ENCODE measurements at regions not wholly inside any gene's neighbourhood (a gene's known extent, or its start where the extent isn't known, plus 50 kb on each side); places are given as distances from the start of the nearest gene placed in this dataset.

- H3K79me2 ChIP-seq (ENCODE audit: control insufficient read depth, insufficient read depth, low read length), result no peaks in the 10 kb centered on the region
- no peak overlapping the region for H2BK5ac ChIP-seq (ENCODE audit: low read length)
- H2BK120ac ChIP-seq (ENCODE audit: low read depth, low read length), result no peak overlapping the region
- no peak overlapping the region for H4K5ac ChIP-seq (ENCODE audit: low read length)
- H3K4me2 ChIP-seq (ENCODE audit: low read length), result no peak overlapping the region
- no peak overlapping the region for H3K4me3 ChIP-seq (ENCODE audit: low read length)
- no peak overlapping the region for H3K4ac ChIP-seq (ENCODE audit: low read depth, low read length)
- no peak overlapping the region for H3K27ac ChIP-seq (ENCODE audit: low read depth, low read length)
- H3K56ac ChIP-seq (ENCODE audit: low read length), result no peak overlapping the region
- H3K4me1 ChIP-seq (ENCODE audit: control insufficient read depth, low read depth, low read length), result no peaks in the 10 kb centered on the region
- DNase-seq, result no peak
- H3K79me1 ChIP-seq (ENCODE audit: low read length), result no peaks in the 10 kb centered on the region
- no peaks in the 10 kb centered on the region for H3K27me3 ChIP-seq (ENCODE audit: insufficient read depth, low read length, poor library complexity)
- no peak overlapping the region for H2AK5ac ChIP-seq (ENCODE audit: low read length)
- no peak overlapping the region for H2BK15ac ChIP-seq (replicated peaks; ENCODE audit: low read depth)
- H3K36me3 ChIP-seq (ENCODE audit: control insufficient read depth, insufficient read depth, low read length), result no peaks in the 10 kb centered on the region
- WGBS (ENCODE audit: extremely low coverage, insufficient coverage, low lambda C conversion rate), result 80% methylated on average over 1 of the region's 3 CpGs
- no peak overlapping the region for H3K23ac ChIP-seq (ENCODE audit: low read length)
- H4K8ac ChIP-seq (ENCODE audit: low read depth, low read length), result no peak overlapping the region
- H3K9ac ChIP-seq (ENCODE audit: low read length), result no peak overlapping the region
- no peak overlapping the region for H3K18ac ChIP-seq (ENCODE audit: low read length)
These were observed 377.8 kb upstream of the FSIP2 start for GRCh38 chr2:185360776-185361175.

GRCh38 chr2:185372188-185372587 lies 366.4 kb upstream of the FSIP2 start:
- H3K23ac ChIP-seq (ENCODE audit: low read length), result no peak overlapping the region
- H4K5ac ChIP-seq (ENCODE audit: low read length), result no peak overlapping the region
- H3K9ac ChIP-seq (ENCODE audit: low read length), result no peak overlapping the region
- H2BK120ac ChIP-seq (ENCODE audit: low read depth, low read length), result no peak overlapping the region
- H3K4me2 ChIP-seq (ENCODE audit: low read length), result no peak overlapping the region
- no peak overlapping the region for H3K18ac ChIP-seq (ENCODE audit: low read length)
- H2AK5ac ChIP-seq (ENCODE audit: low read length), result no peak overlapping the region
- H3K4ac ChIP-seq (ENCODE audit: low read depth, low read length), result no peak overlapping the region
- no CpG with 5 or more reads among the region's 3 CpGs for WGBS (ENCODE audit: extremely low coverage, insufficient coverage, low lambda C conversion rate)
- no peak overlapping the region for H3K56ac ChIP-seq (ENCODE audit: low read length)
- H3K27ac ChIP-seq (ENCODE audit: low read depth, low read length), result no peak overlapping the region
- H3K36me3 ChIP-seq (ENCODE audit: control insufficient read depth, insufficient read depth, low read length), result no peaks in the 10 kb centered on the region
- no peak for DNase-seq
- no peaks in the 10 kb centered on the region for H3K4me1 ChIP-seq (ENCODE audit: control insufficient read depth, low read depth, low read length)
- H3K79me1 ChIP-seq (ENCODE audit: low read length), result no peaks in the 10 kb centered on the region
- H3K27me3 ChIP-seq (ENCODE audit: insufficient read depth, low read length, poor library complexity), result no peaks in the 10 kb centered on the region
- no peak overlapping the region for H2BK15ac ChIP-seq (replicated peaks; ENCODE audit: low read depth)
- H3K4me3 ChIP-seq (ENCODE audit: low read length), result no peak overlapping the region
- H3K79me2 ChIP-seq (ENCODE audit: control insufficient read depth, insufficient read depth, low read length), result no peaks in the 10 kb centered on the region
- H2BK5ac ChIP-seq (ENCODE audit: low read length), result no peak overlapping the region
- H4K8ac ChIP-seq (ENCODE audit: low read depth, low read length), result no peak overlapping the region

- Histone ChIP-seq H3K18ac (ENCODE audit: low read length) (no peak overlapping the region), H3K4ac (ENCODE audit: low read depth, low read length) (no peak overlapping the region)
- no CpG with 5 or more reads among the region's 2 CpGs for WGBS (ENCODE audit: extremely low coverage, insufficient coverage, low lambda C conversion rate)
These were observed 365.4 kb upstream of the FSIP2 start for GRCh38 chr2:185373229-185373628.

GRCh38 chr2:185374878-185375277 lies 363.7 kb upstream of the FSIP2 start:
- H3K4me2 ChIP-seq (ENCODE audit: low read length), result no peak overlapping the region
- H3K23ac ChIP-seq (ENCODE audit: low read length), result no peak overlapping the region
- H3K79me1 ChIP-seq (ENCODE audit: low read length), result no peaks in the 10 kb centered on the region
- WGBS (ENCODE audit: extremely low coverage, insufficient coverage, low lambda C conversion rate), result no CpG with 5 or more reads among the region's 2 CpGs
- H3K36me3 ChIP-seq (ENCODE audit: control insufficient read depth, insufficient read depth, low read length), result no peaks in the 10 kb centered on the region
- H4K5ac ChIP-seq (ENCODE audit: low read length), result no peak overlapping the region
- H3K56ac ChIP-seq (ENCODE audit: low read length), result no peak overlapping the region
- H2BK120ac ChIP-seq (ENCODE audit: low read depth, low read length), result no peak overlapping the region
- H3K27ac ChIP-seq (ENCODE audit: low read depth, low read length), result no peak overlapping the region
- no peak overlapping the region for H2BK15ac ChIP-seq (replicated peaks; ENCODE audit: low read depth)
- H3K4ac ChIP-seq (ENCODE audit: low read depth, low read length), result no peak overlapping the region
- no peak overlapping the region for H3K9ac ChIP-seq (ENCODE audit: low read length)
- H3K18ac ChIP-seq (ENCODE audit: low read length), result no peak overlapping the region
- H2BK5ac ChIP-seq (ENCODE audit: low read length), result no peak overlapping the region
- DNase-seq, result no peak
- no peak overlapping the region for H4K8ac ChIP-seq (ENCODE audit: low read depth, low read length)
- no peak overlapping the region for H2AK5ac ChIP-seq (ENCODE audit: low read length)
- H3K27me3 ChIP-seq (ENCODE audit: insufficient read depth, low read length, poor library complexity), result no peaks in the 10 kb centered on the region
- no peaks in the 10 kb centered on the region for H3K4me1 ChIP-seq (ENCODE audit: control insufficient read depth, low read depth, low read length)
- H3K4me3 ChIP-seq (ENCODE audit: low read length), result no peak overlapping the region
- no peaks in the 10 kb centered on the region for H3K79me2 ChIP-seq (ENCODE audit: control insufficient read depth, insufficient read depth, low read length)

More at GRCh38 chr2:185373229-185373628, 365.4 kb upstream of the FSIP2 start:
- H3K79me2 ChIP-seq (ENCODE audit: control insufficient read depth, insufficient read depth, low read length), result no peaks in the 10 kb centered on the region
- no peaks in the 10 kb centered on the region for H3K4me1 ChIP-seq (ENCODE audit: control insufficient read depth, low read depth, low read length)
- H3K23ac ChIP-seq (ENCODE audit: low read length), result no peak overlapping the region
- H3K9ac ChIP-seq (ENCODE audit: low read length), result no peak overlapping the region
- no peak overlapping the region for H2BK120ac ChIP-seq (ENCODE audit: low read depth, low read length)
- no peak overlapping the region for H2BK5ac ChIP-seq (ENCODE audit: low read length)
- no peak overlapping the region for H4K8ac ChIP-seq (ENCODE audit: low read depth, low read length)
- DNase-seq, result no peak
- no peaks in the 10 kb centered on the region for H3K36me3 ChIP-seq (ENCODE audit: control insufficient read depth, insufficient read depth, low read length)
- no peak overlapping the region for H3K4me3 ChIP-seq (ENCODE audit: low read length)
- H3K56ac ChIP-seq (ENCODE audit: low read length), result no peak overlapping the region
- H4K5ac ChIP-seq (ENCODE audit: low read length), result no peak overlapping the region
- no peak overlapping the region for H2BK15ac ChIP-seq (replicated peaks; ENCODE audit: low read depth)
- H2AK5ac ChIP-seq (ENCODE audit: low read length), result no peak overlapping the region
- no peak overlapping the region for H3K4me2 ChIP-seq (ENCODE audit: low read length)
- no peak overlapping the region for H3K27ac ChIP-seq (ENCODE audit: low read depth, low read length)
- no peaks in the 10 kb centered on the region for H3K27me3 ChIP-seq (ENCODE audit: insufficient read depth, low read length, poor library complexity)
- H3K79me1 ChIP-seq (ENCODE audit: low read length), result no peaks in the 10 kb centered on the region

GRCh38 chr2:185375731-185376130 lies 362.9 kb upstream of the FSIP2 start:
- Histone ChIP-seq H4K8ac (ENCODE audit: low read depth, low read length) (no peak overlapping the region), H3K4me3 (ENCODE audit: low read length) (no peak overlapping the region), H2BK15ac (replicated peaks; ENCODE audit: low read depth) (no peak overlapping the region), H3K27ac (ENCODE audit: low read depth, low read length) (no peak overlapping the region), H3K79me1 (ENCODE audit: low read length) (no peaks in the 10 kb centered on the region), H2AK5ac (ENCODE audit: low read length) (no peak overlapping the region), H3K27me3 (ENCODE audit: insufficient read depth, low read length, poor library complexity) (no peaks in the 10 kb centered on the region), H3K56ac (ENCODE audit: low read length) (no peak overlapping the region), H2BK5ac (ENCODE audit: low read length) (no peak overlapping the region), H4K5ac (ENCODE audit: low read length) (no peak overlapping the region), H3K4ac (ENCODE audit: low read depth, low read length) (no peak overlapping the region), H3K9ac (ENCODE audit: low read length) (no peak overlapping the region), H3K4me1 (ENCODE audit: control insufficient read depth, low read depth, low read length) (no peaks in the 10 kb centered on the region), H3K36me3 (ENCODE audit: control insufficient read depth, insufficient read depth, low read length) (no peaks in the 10 kb centered on the region), H3K79me2 (ENCODE audit: control insufficient read depth, insufficient read depth, low read length) (no peaks in the 10 kb centered on the region), H2BK120ac (ENCODE audit: low read depth, low read length) (no peak overlapping the region), H3K23ac (ENCODE audit: low read length) (no peak overlapping the region), H3K4me2 (ENCODE audit: low read length) (no peak overlapping the region), H3K18ac (ENCODE audit: low read length) (no peak overlapping the region)
- no peak for DNase-seq
- no CpG with 5 or more reads among the region's 3 CpGs for WGBS (ENCODE audit: extremely low coverage, insufficient coverage, low lambda C conversion rate)

- H3K4me1 ChIP-seq (ENCODE audit: control insufficient read depth, low read depth, low read length), result no peaks in the 10 kb centered on the region
- no peaks in the 10 kb centered on the region for H3K79me2 ChIP-seq (ENCODE audit: control insufficient read depth, insufficient read depth, low read length)
- no CpG with 5 or more reads among the region's 1 CpG for WGBS (ENCODE audit: extremely low coverage, insufficient coverage, low lambda C conversion rate)
- no peaks in the 10 kb centered on the region for H3K79me1 ChIP-seq (ENCODE audit: low read length)
- no peaks in the 10 kb centered on the region for H3K27me3 ChIP-seq (ENCODE audit: insufficient read depth, low read length, poor library complexity)
- H2BK15ac ChIP-seq (replicated peaks; ENCODE audit: low read depth), result no peak overlapping the region
- no peak overlapping the region for H2BK5ac ChIP-seq (ENCODE audit: low read length)
- no peak overlapping the region for H3K4ac ChIP-seq (ENCODE audit: low read depth, low read length)
- no peak overlapping the region for H3K56ac ChIP-seq (ENCODE audit: low read length)
- no peak overlapping the region for H3K27ac ChIP-seq (ENCODE audit: low read depth, low read length)
- H3K36me3 ChIP-seq (ENCODE audit: control insufficient read depth, insufficient read depth, low read length), result no peaks in the 10 kb centered on the region
- no peak overlapping the region for H3K4me2 ChIP-seq (ENCODE audit: low read length)
- H3K9ac ChIP-seq (ENCODE audit: low read length), result no peak overlapping the region
- no peak overlapping the region for H2BK120ac ChIP-seq (ENCODE audit: low read depth, low read length)
- no peak overlapping the region for H3K23ac ChIP-seq (ENCODE audit: low read length)
- no peak for DNase-seq
- H4K8ac ChIP-seq (ENCODE audit: low read depth, low read length), result no peak overlapping the region
- no peak overlapping the region for H3K4me3 ChIP-seq (ENCODE audit: low read length)
- H2AK5ac ChIP-seq (ENCODE audit: low read length), result no peak overlapping the region
- no peak overlapping the region for H4K5ac ChIP-seq (ENCODE audit: low read length)
- no peak overlapping the region for H3K18ac ChIP-seq (ENCODE audit: low read length)
These were observed 357.0 kb upstream of the FSIP2 start for GRCh38 chr2:185381631-185382030.
